HG03108 (cell line): ENCODE measurements at regions not wholly inside any gene's neighbourhood (a gene's known extent, or its start where the extent isn't known, plus 50 kb on each side); places are given as distances from the start of the nearest gene placed in this dataset.

Experiments
- ATAC-seq: cut with Tn5 transposase; IDR thresholded peaks from one replicate; pipeline ENCODE4 v1.9.1; 2021; ENCODE audit warnings: moderate library complexity; ENCODE audit not compliant: unreplicated experiment

GRCh38 chr6:137731600-137731959, 135.5 kb upstream of the TNFAIP3 start:
- no peak for ATAC-seq

GRCh38 chr6:137731960-137732616, 135.0 kb upstream of the TNFAIP3 start:
- no peak for ATAC-seq

GRCh38 chr6:137733372-137733771, 133.7 kb upstream of the TNFAIP3 start:
- ATAC-seq, result no peak

- ATAC-seq, result no peak
Measured at GRCh38 chr6:137734005-137734874, 132.8 kb upstream of the TNFAIP3 start.

GRCh38 chr6:137734875-137735182, 132.2 kb upstream of the TNFAIP3 start:
- no peak for ATAC-seq

- ATAC-seq, result peak; percentile 90
Measured at GRCh38 chr6:137736048-137736818, 130.8 kb upstream of the TNFAIP3 start.

- ATAC-seq, result no peak
Measured at GRCh38 chr6:137736911-137737310, 130.1 kb upstream of the TNFAIP3 start.

GRCh38 chr6:137737836-137738596, 129.0 kb upstream of the TNFAIP3 start:
- ATAC-seq, result no peak

GRCh38 chr6:137738931-137739504, 128.0 kb upstream of the TNFAIP3 start:
- no peak for ATAC-seq

GRCh38 chr6:137739544-137739943, 127.5 kb upstream of the TNFAIP3 start:
- no peak for ATAC-seq

GRCh38 chr6:137740091-137740755, 126.8 kb upstream of the TNFAIP3 start:
- no peak for ATAC-seq

- no peak for ATAC-seq
Measured at GRCh38 chr6:137740967-137741761, 125.9 kb upstream of the TNFAIP3 start.

GRCh38 chr6:137743493-137743892, 123.6 kb upstream of the TNFAIP3 start:
- no peak for ATAC-seq

- ATAC-seq, result peak; percentile 63
Measured at GRCh38 chr6:137744877-137745276, 122.2 kb upstream of the TNFAIP3 start.

- ATAC-seq, result no peak
Measured at GRCh38 chr6:137745321-137745720, 121.7 kb upstream of the TNFAIP3 start.

- ATAC-seq, result peak; percentile 43
Measured at GRCh38 chr6:137746264-137746663, 120.8 kb upstream of the TNFAIP3 start.

- ATAC-seq, result no peak
Measured at GRCh38 chr6:137749696-137750211, 117.3 kb upstream of the TNFAIP3 start.

- ATAC-seq, result no peak
Measured at GRCh38 chr6:137750297-137750696, 116.8 kb upstream of the TNFAIP3 start.
